Mucosa of descending colon (tissue), 3 donors: ENCODE measurements at regions not wholly inside any gene's neighbourhood (a gene's known extent, or its start where the extent isn't known, plus 50 kb on each side); places are given as distances from the start of the nearest gene placed in this dataset.

Experiments used
- ATAC-seq: fragments of 200-7000 bp; cut with Tn5 transposase; one replicate; pipeline ENCODE4 v1.9.1; 2020; ENCODE audit warnings: mild to moderate bottlenecking, moderate library complexity
- DNase-seq, 3 donors: peaks; one replicate each; pipeline ENCODE4 v3.0.0-alpha.2; 2020
- H3K36me3 ChIP-seq: fragments of 200-600 bp; one replicate; pipeline ENCODE4 v1.8.0; 2021; ENCODE audit warnings: low read depth, mild to moderate bottlenecking
- H3K4me1 ChIP-seq: fragments of 200-600 bp; one replicate; pipeline ENCODE4 v1.8.0; 2021; ENCODE audit warnings: low read depth, mild to moderate bottlenecking
- H3K4me3 ChIP-seq: fragments of 200-600 bp; one replicate; pipeline ENCODE4 v1.8.0; 2021; ENCODE audit warnings: mild to moderate bottlenecking
- H3K9me3 ChIP-seq: fragments of 200-600 bp; one replicate; pipeline ENCODE4 v1.8.0; 2021; ENCODE audit warnings: mild to moderate bottlenecking
- intact Hi-C, 2 donors: fragments of 100-400 bp; cut with DNase I in 1 of 2; cut with micrococcal nuclease in 1 of 2; formaldehyde crosslinking; loops; one replicate each; pipeline versions ENCODE4 v1.11.0 to v1.11.1; 2022; cut with DNase I, micrococcal nuclease
- TF ChIP-seq, protein P1 (sequence below): fragments of 200-600 bp; IDR thresholded peaks from one replicate; pipeline ENCODE4 v1.8.0; 2022; ENCODE audit warnings: antibody characterized with exemption, mild to moderate bottlenecking
- donor health status: DM: no; HTN: no; CAD: no; lungs with moderate emphysema.
- donor health status: DM: no; HTN: no; CAD: no.
- donor health status: DM: no; HTN: yes; CAD: no.

DNA sequence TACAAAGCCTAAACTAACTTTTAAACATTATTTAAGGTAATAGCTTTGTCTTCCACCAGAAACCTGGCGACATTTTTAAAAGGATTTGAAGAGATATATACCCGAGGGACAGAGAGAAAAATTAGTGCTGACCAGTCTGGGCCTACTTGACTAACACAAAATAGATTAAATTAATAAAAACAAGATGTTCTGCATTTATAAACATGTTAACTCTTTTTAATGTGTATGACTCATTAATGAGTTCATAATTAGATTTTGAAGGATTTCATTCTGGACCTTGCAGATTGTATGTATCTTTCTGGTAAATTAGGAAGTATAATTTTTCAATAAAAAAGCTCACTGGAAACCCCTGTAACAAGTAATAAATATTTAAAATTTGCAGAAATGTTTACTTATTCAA is 459.1 kb upstream of the CDH9 start:
- DNase-seq (no peak), ATAC-seq (no peak)
- Histone ChIP-seq H3K9me3 (peaks cover 36% of the 10 kb centered on the region), H3K36me3 (no peaks in the 10 kb centered on the region), H3K4me3 (no peak overlapping the region), H3K4me1 (no peaks in the 10 kb centered on the region)
- TF ChIP-seq, protein P1, sequence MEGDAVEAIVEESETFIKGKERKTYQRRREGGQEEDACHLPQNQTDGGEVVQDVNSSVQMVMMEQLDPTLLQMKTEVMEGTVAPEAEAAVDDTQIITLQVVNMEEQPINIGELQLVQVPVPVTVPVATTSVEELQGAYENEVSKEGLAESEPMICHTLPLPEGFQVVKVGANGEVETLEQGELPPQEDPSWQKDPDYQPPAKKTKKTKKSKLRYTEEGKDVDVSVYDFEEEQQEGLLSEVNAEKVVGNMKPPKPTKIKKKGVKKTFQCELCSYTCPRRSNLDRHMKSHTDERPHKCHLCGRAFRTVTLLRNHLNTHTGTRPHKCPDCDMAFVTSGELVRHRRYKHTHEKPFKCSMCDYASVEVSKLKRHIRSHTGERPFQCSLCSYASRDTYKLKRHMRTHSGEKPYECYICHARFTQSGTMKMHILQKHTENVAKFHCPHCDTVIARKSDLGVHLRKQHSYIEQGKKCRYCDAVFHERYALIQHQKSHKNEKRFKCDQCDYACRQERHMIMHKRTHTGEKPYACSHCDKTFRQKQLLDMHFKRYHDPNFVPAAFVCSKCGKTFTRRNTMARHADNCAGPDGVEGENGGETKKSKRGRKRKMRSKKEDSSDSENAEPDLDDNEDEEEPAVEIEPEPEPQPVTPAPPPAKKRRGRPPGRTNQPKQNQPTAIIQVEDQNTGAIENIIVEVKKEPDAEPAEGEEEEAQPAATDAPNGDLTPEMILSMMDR: no peak
- intact Hi-C loops: no loop called here

DNA sequence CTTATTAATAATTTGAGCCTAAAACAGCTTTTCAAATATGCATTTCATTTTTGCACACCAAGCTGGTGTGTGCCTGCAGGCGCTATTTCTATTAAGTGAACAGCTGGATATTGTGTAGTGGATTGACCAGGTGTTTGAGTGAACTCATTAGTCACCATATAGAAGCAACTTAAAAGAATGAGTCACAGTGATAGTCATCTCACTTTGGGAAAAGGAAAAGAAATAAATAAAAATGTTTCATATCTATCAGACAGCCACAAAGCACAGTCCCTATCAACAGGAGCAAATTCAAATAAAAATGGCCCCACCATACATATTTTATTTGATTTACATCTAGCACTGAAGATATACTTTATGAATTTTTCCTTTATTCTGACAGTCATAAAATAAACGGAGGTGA is 456.5 kb upstream of the CDH9 start:
- H3K4me3 ChIP-seq: no peak overlapping the region
- intact Hi-C loops: no loop called here
- H3K9me3 ChIP-seq: peaks cover 33% of the 10 kb centered on the region
- H3K4me1 ChIP-seq: no peaks in the 10 kb centered on the region
- ATAC-seq (no peak), DNase-seq (no peak)
- TF ChIP-seq, protein P1: no peak
- H3K36me3 ChIP-seq: no peaks in the 10 kb centered on the region

DNA sequence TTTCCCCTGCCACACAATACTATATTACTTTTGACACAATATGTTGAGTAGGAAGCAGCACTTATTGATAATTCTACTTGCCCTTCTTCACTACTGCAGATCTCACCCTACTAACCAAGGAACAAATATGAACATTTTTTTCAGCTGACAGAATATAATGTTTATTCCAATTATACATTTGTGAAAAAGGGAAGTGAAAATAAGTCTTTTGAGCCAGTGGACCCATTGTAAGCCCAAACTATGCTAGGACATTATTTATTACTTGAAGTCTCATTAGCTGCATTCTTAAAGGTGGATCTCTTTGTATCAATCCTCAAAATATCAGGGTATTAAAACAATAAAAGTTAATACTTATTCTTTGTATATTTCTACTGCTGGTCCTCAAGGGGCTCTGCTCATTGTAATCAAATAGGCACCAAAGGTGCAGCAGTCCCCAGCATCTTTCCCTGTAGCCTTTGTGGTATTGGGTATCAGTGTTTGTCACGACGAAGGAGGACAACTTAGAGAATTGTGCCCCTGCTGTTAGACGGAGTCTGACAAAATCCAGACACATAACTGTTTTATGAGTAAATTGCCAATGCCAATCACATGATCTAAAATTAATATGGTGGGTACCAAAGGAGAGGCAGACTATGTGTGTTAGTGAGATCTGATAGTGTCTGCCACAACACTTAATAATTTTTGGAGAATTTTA is 453.5 kb upstream of the CDH9 start:
- no peaks in the 10 kb centered on the region for H3K36me3 ChIP-seq
- H3K4me3 ChIP-seq: no peak overlapping the region
- intact Hi-C loops: no loop called here
- no peak for ATAC-seq
- no peaks in the 10 kb centered on the region for H3K4me1 ChIP-seq
- TF ChIP-seq, protein P1: no peak
- DNase-seq: no peak
- H3K9me3 ChIP-seq: peaks cover 37% of the 10 kb centered on the region

DNA sequence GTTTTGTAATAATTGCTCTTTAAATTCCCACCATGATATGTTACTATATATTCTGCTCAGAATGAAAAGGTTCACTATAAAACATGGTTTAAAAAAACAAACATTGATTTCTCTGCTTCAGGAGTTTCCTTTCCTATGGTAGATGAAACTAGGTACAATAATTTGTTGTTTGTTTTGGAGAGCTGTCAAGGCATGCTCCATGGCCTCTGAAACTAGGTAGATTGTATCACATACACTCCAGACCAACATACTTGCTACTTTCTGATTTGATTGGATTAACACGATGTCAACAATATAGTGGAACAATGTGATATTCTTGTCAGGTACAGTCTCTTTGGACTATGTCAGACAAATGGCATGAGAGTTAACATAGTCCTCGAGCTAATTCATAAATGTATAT is 452.7 kb upstream of the CDH9 start:
- DNase-seq: no peak
- Histone ChIP-seq H3K9me3 (peaks cover 34% of the 10 kb centered on the region), H3K4me1 (no peaks in the 10 kb centered on the region), H3K36me3 (no peaks in the 10 kb centered on the region), H3K4me3 (no peak overlapping the region)
- intact Hi-C loops: no loop called here
- no peak for ATAC-seq
- TF ChIP-seq, protein P1: no peak

DNA sequence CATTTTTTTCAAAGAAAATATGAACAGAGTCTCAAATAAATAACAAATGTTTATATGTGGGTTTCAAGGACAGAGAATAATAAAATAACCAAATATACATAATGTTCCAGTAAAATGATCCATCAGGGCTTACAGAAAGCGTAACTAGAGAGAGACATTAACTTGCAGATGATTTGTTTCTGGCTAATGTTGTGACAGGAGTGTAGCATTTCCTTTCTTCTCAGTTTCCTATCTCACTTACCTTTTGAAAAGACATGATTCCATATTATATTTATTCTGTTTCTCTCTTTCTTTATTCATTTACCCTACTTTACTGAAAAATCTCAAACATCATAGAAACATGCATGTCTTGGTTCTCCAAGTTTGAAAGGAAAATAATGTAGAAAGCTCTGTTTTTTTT is 451.3 kb upstream of the CDH9 start:
- TF ChIP-seq, protein P1: no peak
- intact Hi-C loops: no loop called here
- no peaks in the 10 kb centered on the region for H3K36me3 ChIP-seq
- H3K4me3 ChIP-seq: no peak overlapping the region
- H3K9me3 ChIP-seq: peaks cover 32% of the 10 kb centered on the region
- DNase-seq (no peak), ATAC-seq (no peak)
- no peaks in the 10 kb centered on the region for H3K4me1 ChIP-seq

DNA sequence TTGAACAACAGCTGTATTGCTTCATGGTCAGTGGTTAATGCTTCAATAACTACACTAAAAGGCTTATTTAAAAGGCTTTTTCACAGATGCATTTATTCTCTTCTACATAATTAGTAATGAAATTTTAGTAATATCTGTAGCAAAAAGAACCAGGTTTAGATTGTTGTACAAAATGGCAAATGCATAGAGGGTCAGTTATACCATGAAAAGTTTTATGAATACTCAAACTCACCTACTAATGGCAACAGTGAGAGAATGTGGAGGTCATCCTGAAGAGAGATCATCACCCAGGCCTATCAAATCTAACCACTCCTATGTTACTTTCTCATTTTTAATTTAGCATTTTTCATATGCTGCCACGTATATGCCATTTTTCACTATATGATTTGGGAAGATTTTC is 444.3 kb upstream of the CDH9 start:
- DNase-seq (no peak), ATAC-seq (no peak)
- H3K4me1 ChIP-seq: no peaks in the 10 kb centered on the region
- TF ChIP-seq, protein P1: no peak
- H3K36me3 ChIP-seq: no peaks in the 10 kb centered on the region
- intact Hi-C loops: no loop called here
- peaks cover 41% of the 10 kb centered on the region for H3K9me3 ChIP-seq
- no peak overlapping the region for H3K4me3 ChIP-seq
